ENCODE measurements at regions not wholly inside any gene's neighbourhood (a gene's known extent, or its start where the extent isn't known, plus 50 kb on each side); places are given as distances from the start of the nearest gene placed in this dataset.

- intact Hi-C loops (cut with DNase I): no loop called here
- Histone ChIP-seq H3K36me3 (no peaks in the 10 kb centered on the region), H3K27me3 (peaks cover 0 to 27% (median 0%) of the 10 kb centered on the region in 4 donors), H3K27ac (replicated peaks in 1 of 4) (no peak overlapping the region), H3K4me1 (no peaks in the 10 kb centered on the region), H3K9me3 (no peaks in the 10 kb centered on the region), H3K4me3 (no peak overlapping the region)
- DNase-seq (ENCODE audit: extremely low spot score): peak; percentile 86
- TF ChIP-seq POLR2AphosphoS5 (IDR thresholded peaks at IDR 0.05) (no peak), EP300 (IDR thresholded peaks at IDR 0.05) (no peak), POLR2A (IDR thresholded peaks at IDR 0.05; ENCODE audit: low read depth) (no peak), CTCF (IDR thresholded peaks at IDR 0.05) (no peak)
- WGBS: 92% methylated on average over 10 of the region's 10 CpGs
Observed at GRCh38 chr4:186348433-186348832, 82.4 kb downstream of the F11 start.

GRCh38 chr4:186347743-186348142, 81.8 kb downstream of the F11 start:
- intact Hi-C loops (cut with DNase I): no loop called here
- H3K36me3 ChIP-seq: no peaks in the 10 kb centered on the region
- TF ChIP-seq POLR2AphosphoS5 (IDR thresholded peaks at IDR 0.05): no peak
- TF ChIP-seq CTCF (IDR thresholded peaks at IDR 0.05): no peak
- TF ChIP-seq POLR2A (IDR thresholded peaks at IDR 0.05; ENCODE audit: low read depth): no peak
- TF ChIP-seq EP300 (IDR thresholded peaks at IDR 0.05): no peak
- DNase-seq (ENCODE audit: extremely low spot score): peak; percentile 62
- H3K27me3 ChIP-seq: peaks cover 0 to 33% (median 0%) of the 10 kb centered on the region in 4 donors
- 57% methylated on average over 12 of the region's 12 CpGs for WGBS
- no peaks in the 10 kb centered on the region for H3K4me1 ChIP-seq
- H3K27ac ChIP-seq (replicated peaks in 1 of 4): no peak overlapping the region
- no peak overlapping the region for H3K4me3 ChIP-seq
- H3K9me3 ChIP-seq: no peaks in the 10 kb centered on the region

- Histone ChIP-seq H3K36me3 (no peaks in the 10 kb centered on the region), H3K27ac (replicated peaks in 1 of 4) (no peak overlapping the region), H3K27me3 (peaks cover 0 to 35% (median 0%) of the 10 kb centered on the region in 4 donors), H3K9me3 (peaks cover 0 to 9% (median 4%) of the 10 kb centered on the region in 4 donors), H3K4me3 (no peak overlapping the region), H3K4me1 (no peaks in the 10 kb centered on the region)
- WGBS: 27% methylated on average over 3 of the region's 3 CpGs
- intact Hi-C loops (cut with DNase I): no loop called here
- TF ChIP-seq POLR2A (IDR thresholded peaks at IDR 0.05; ENCODE audit: low read depth) (no peak), POLR2AphosphoS5 (IDR thresholded peaks at IDR 0.05) (no peak), CTCF (IDR thresholded peaks at IDR 0.05) (no peak), EP300 (IDR thresholded peaks at IDR 0.05) (no peak)
- DNase-seq (ENCODE audit: extremely low spot score): no peak
Observed at GRCh38 chr4:186345184-186345583, 79.2 kb downstream of the F11 start.

GRCh38 chr4:186342582-186342981, 76.6 kb downstream of the F11 start:
- intact Hi-C loops (cut with DNase I): no loop called here
- Histone ChIP-seq H3K27ac (replicated peaks in 1 of 4) (no peak overlapping the region), H3K4me3 (no peak overlapping the region), H3K27me3 (peaks cover 0 to 35% (median 0%) of the 10 kb centered on the region in 4 donors), H3K4me1 (no peaks in the 10 kb centered on the region), H3K36me3 (no peaks in the 10 kb centered on the region), H3K9me3 (peaks cover 0 to 9% (median 4%) of the 10 kb centered on the region in 4 donors)
- TF ChIP-seq EP300 (IDR thresholded peaks at IDR 0.05): no peak
- no peak for TF ChIP-seq CTCF (IDR thresholded peaks at IDR 0.05)
- TF ChIP-seq POLR2A (IDR thresholded peaks at IDR 0.05; ENCODE audit: low read depth): no peak
- no peak for TF ChIP-seq POLR2AphosphoS5 (IDR thresholded peaks at IDR 0.05)
- 84% methylated on average over 5 of the region's 5 CpGs for WGBS
- DNase-seq (ENCODE audit: extremely low spot score): peak; percentile 72

GRCh38 chr4:186341655-186342054, 75.7 kb downstream of the F11 start:
- Histone ChIP-seq H3K4me3 (no peak overlapping the region), H3K4me1 (no peaks in the 10 kb centered on the region), H3K27me3 (peaks cover 0 to 35% (median 0%) of the 10 kb centered on the region in 4 donors), H3K27ac (replicated peaks in 1 of 4) (no peak overlapping the region), H3K9me3 (peaks cover 0 to 9% (median 4%) of the 10 kb centered on the region in 4 donors), H3K36me3 (no peaks in the 10 kb centered on the region)
- WGBS: 94% methylated on average over 5 of the region's 5 CpGs
- TF ChIP-seq EP300 (IDR thresholded peaks at IDR 0.05) (no peak), POLR2AphosphoS5 (IDR thresholded peaks at IDR 0.05) (no peak), POLR2A (IDR thresholded peaks at IDR 0.05; ENCODE audit: low read depth) (no peak), CTCF (IDR thresholded peaks at IDR 0.05) (no peak)
- intact Hi-C loops (cut with DNase I): no loop called here
- DNase-seq (ENCODE audit: extremely low spot score): no peak

Measured in esophagus muscularis mucosa (tissue), 4 donors.